Stimulated activated CD8-positive, alpha-beta memory T cell treated with anti-CD3 and anti-CD28 coated beads, Interleukin-2, amount 100 ng/mL, for 1 hour (primary cell): ENCODE measurements at regions not wholly inside any gene's neighbourhood (a gene's known extent, or its start where the extent isn't known, plus 50 kb on each side); places are given as distances from the start of the nearest gene placed in this dataset.
"Not testable (repeated sequence)": the region's sequence is repeated elsewhere in the genome, so short reads cannot be mapped to it uniquely, and the experiment has no call there.

Source experiments
- DNase-seq, 2 donors: peaks; one replicate each; pipeline ENCODE4 v3.0.0-alpha.2; 2020; ENCODE audit warnings: low read depth in 2 of 2

DNA sequence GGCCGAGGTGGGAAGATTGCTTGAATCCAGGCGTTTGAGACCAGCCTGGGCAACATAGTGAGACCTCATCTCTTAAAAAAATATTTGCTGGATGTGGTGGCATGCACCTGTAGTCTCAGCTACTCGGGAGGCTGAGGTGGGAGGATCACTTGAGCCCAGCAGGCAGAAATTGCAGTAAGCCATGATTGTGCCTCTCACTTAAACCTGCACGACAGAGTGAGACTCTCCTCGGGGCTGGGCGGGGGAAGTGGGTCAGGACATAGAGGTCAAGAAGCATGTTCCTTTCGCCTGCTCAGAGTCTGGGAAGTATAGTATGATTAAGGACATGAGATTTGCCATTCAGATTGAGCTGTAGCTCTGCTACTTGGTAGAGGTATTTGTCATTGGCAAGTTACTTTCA is 52.3 kb downstream of the SEPTIN7 start:
- not testable (repeated sequence) for DNase-seq

- no peak for DNase-seq
Measured at GRCh38 chr7:35854311-35854710, 53.5 kb downstream of the SEPTIN7 start.

- no peak for DNase-seq
Measured at GRCh38 chr7:35856175-35856574, 55.3 kb downstream of the SEPTIN7 start.

- no peak for DNase-seq
Measured at GRCh38 chr7:35860664-35861063, 59.8 kb downstream of the SEPTIN7 start.

DNA sequence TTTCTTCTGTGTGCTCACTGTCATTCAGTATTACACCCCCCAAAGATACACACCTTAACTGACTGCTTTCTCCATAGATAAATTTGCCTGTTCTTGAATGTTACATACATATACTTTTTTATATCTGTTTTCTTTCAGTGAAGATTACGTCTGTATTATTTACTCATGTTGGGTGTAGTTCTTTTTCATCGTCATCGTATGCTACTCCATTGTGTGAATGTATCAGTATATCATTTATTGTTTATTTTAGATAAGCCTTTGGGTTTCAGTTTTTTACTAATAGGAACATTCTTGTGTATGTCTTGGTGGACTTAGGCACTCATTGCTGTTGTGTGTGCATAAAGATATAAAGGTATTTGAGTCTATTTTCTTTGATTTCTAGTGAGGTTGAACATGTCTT is 64.4 kb downstream of the SEPTIN7 start:
- DNase-seq = no peak

DNA sequence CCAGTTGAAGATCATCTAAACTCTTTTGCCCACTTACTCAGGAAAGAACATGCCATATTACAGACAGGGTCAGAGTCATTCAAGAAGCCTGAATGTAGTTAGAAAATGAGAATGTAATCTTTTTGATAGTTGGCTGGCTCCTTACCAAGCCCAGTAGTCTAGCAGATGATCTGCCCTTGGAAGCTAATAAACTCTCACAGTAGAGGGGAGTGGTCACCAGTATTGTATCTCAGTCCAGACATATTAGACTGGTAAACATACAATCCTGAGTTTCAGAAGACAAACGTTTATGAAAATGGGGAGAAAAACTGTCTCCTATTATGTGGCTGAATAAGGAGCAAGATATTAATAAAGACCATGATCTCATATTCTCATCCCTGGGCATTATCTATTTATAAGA is 65.3 kb downstream of the SEPTIN7 start:
- no peak for DNase-seq

DNA sequence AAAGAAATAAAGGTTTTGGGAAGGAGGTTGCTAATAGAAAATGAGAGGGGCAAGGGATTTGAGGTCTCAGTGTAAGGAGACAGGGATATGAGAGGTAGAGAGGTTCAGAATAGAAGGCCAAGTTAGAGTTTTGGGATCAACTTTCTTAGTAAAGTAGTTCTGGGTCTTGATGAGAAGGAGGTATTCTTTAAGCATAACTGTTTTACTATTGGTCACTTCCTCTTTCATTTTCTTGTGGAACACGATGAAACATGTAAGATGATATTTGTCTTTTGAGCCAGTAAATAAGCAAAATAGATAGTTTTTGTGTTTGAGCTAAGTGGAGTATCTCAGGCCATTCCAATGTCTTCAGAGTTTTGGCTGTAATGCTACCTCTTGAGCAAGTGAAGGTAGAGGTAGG is 68.3 kb downstream of the SEPTIN7 start:
- not testable (repeated sequence) for DNase-seq

- DNase-seq = no peak
Measured at GRCh38 chr7:35869810-35870209, 69.0 kb downstream of the SEPTIN7 start.

GRCh38 chr7:35871856-35872255 is 71.0 kb downstream of the SEPTIN7 start:
- DNase-seq = no peak

DNA sequence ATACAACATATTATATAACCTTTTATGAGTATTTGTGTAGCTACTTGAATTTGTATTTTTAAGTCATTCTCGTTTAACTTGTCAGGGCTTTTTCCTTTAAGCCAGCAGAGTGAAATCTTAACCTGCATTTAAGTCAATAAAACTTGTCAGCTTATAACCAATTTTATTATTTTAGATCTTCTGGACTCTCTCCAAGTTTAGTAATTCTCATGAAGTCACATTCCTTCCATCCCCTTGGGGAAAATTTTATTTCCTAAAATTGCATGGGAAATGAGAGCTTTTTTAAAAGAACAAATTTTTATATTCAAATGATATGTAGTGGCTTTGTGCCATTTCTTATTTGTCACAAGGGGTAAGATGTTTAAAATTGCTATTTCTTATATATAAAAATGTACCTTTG is 74.0 kb downstream of the SEPTIN7 start:
- no peak for DNase-seq

DNA sequence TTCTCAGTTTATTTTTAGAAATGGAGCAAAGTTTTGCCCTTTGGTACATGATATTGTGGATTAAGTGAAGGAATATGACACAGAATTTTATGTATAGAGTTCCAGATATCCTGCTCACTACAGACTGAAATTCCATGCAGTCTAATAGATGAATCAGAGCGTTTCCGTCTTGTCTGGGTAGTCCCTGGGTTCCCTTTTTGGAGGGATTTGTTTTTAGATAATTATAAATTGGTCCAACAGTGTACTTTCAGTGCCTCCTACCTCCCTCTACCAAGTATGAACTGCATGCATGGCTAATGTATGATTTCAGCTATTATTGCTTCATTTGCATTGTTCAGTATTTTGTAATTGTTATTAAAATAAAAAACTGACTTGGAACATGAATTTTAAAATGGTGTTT is 74.4 kb downstream of the SEPTIN7 start:
- DNase-seq = no peak

DNA sequence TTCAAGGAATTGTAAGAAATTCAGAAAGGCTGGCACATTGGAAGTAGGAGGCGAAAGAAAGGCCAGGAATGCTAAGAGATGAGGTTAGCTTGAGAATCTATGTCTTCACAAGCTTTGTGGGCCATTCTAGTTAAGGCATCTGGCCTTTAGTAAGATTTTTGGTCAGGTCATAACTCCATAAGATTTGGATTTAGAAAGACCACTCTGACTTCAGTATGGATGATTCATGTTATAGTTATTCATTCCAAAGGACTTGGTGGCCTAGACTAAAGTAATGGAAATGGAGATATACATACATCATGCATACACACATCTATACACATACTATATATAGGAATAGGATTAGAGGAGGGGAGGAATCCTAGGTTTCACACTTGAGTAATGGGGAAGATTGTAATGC is 77.5 kb downstream of the SEPTIN7 start:
- DNase-seq = no peak

DNA sequence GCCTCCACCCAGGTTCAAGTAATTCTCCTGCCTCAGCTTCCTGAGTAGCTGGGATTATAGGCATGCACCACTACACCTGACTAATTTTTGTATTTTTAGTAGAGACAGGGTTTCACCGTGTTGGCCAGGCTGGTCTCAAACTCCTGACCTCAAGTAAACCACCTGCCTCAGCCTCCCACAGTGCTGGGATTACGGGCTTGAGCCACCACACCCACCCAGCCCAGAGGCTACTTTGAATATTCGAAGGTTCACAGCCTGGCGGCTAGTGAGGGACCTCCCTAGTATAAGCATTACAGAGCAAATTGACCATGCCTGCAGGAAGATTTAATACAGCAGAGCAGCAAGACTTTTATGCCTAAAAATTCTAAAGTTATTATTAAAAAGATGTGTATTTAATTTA is 86.6 kb downstream of the SEPTIN7 start:
- DNase-seq = not testable (repeated sequence)

DNA sequence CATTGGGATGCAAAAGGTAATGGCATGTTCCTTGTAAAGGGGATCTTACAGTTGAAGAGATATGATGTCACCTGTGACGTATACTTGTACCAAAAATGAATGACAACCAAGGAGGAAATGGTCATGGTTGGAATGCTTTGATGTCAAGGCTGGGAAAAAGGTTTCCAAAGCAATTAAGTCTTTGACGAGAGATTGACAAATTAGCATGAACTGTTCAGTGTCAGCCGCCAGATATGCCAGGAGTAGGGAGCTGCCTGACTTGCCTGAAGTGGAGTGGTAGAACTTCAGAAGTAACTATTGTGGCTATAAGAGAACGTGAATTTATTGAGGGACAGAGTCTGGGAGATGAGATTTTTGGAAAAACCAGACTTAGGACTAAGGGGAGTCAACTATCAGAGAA is 88.1 kb downstream of the SEPTIN7 start:
- no peak for DNase-seq

DNA sequence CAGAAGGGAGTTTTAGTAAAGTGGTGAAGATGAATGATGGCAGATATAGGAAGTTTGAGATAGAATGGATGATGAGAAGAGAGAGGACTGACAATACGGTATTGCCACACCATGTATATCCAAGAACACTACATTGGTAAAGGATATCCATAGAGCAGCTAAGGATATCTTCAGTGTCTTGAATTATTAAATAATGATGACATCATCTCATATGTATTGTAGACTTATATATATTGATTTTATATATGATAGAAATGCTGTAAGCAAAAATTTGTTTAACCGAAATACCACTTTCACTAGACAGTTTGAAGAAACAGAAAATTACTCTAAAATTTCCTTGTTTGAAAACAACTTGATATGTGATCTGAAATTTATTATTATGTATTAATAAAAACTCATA is 89.0 kb downstream of the SEPTIN7 start:
- DNase-seq = no peak

- no peak for DNase-seq
Measured at GRCh38 chr7:35891004-35891830, 90.4 kb downstream of the SEPTIN7 start.

GRCh38 chr7:35893649-35894048 is 92.8 kb downstream of the SEPTIN7 start:
- DNase-seq = no peak

DNA sequence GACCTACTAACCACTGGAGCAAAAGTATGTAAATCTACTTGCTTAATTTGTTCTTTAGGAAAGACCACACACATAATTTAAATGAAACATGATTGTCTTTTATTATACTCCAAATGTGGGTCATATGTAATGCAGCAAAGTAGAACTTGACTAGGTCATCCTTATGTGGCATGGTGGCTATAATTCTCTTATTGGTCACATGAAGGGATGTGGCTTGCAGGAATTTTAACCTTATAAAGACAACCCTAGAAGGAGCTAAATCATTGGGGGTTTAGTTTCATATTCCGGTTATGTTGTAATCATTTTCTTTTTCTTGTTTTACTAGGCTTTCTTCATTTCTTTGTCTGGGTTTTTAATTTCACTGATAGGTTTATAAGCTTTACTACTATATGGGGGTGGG is 93.9 kb downstream of the SEPTIN7 start:
- DNase-seq = no peak

- no peak for DNase-seq
Measured at GRCh38 chr7:35900651-35901050, 99.8 kb downstream of the SEPTIN7 start.

DNA sequence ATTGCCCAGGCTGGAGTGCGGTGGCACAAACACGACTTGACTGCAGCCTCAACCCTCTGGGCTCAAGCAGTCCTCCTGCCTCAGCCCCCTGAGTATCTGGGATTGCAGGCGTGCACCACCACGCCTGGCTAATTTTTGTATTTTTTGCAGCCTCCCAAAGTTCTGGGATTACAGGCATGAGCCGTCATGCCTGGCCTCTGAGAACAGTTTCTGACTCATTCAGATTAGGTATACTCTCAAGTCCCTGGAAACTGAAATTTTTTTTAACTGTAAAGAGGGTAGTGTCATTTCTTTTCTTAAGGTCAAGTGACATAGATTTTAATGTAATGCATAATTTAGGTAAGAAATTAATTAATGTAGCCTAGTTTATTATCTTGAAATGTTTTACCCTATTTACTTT is 104.7 kb downstream of the SEPTIN7 start:
- DNase-seq = no peak

DNA sequence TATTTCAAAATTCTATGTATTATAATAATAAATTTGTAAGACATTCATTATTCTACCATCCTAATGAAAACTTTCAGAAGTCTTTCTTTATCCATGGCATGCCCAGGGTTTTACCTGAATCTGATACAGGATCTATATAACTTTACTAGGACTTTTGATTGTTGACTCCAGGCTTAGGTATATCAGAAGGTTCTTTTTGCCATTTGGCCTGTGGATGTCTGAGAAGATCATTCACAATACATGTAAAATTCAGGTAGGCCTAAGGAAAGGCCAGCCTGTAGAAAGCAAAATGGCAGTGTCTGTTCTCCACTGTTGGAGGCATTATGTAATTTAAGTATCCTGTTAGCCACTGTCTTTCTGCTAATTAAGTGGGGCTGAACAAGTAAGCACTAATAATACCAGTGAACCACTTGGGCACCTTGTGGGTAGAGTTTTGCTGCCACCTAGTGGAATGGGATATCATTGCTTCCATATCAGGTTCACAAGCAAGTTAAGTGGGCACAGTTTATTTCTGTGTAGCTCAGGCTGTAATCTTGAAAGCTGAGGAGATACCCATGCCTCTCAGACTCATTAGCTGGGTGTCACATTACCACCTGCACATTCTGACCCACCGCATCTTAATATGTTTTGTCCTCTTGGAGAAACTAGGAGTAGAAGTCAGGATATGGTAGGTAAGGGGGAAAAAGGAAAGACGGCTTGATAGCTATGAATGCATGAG is 105.5 kb downstream of the SEPTIN7 start:
- peak; percentile 38 to 41 for DNase-seq

- no peak for DNase-seq
Measured at GRCh38 chr7:35908331-35909216, 107.7 kb downstream of the SEPTIN7 start.
